ENCODE measurements at regions not wholly inside any gene's neighbourhood (a gene's known extent, or its start where the extent isn't known, plus 50 kb on each side); places are given as distances from the start of the nearest gene placed in this dataset.

GRCh38 chr16:9374061-9374460 is 282.6 kb downstream of the HAPSTR1 start:
- TF ChIP-seq EP300 (IDR thresholded peaks at IDR 0.05), result no peak
- TF ChIP-seq POLR2A (IDR thresholded peaks at IDR 0.05; ENCODE audit: low read depth), result no peak
- no peak for TF ChIP-seq CTCF (IDR thresholded peaks at IDR 0.05)
